ENCODE measurements at regions not wholly inside any gene's neighbourhood (a gene's known extent, or its start where the extent isn't known, plus 50 kb on each side); places are given as distances from the start of the nearest gene placed in this dataset.

- peak; percentile 51 for ATAC-seq
- no peak overlapping the region for H2AFZ ChIP-seq (ENCODE audit: low read length)
- BruUV-seq (replicated peaks), result no TSS peak
- no peak overlapping the region for H3K4me3 ChIP-seq (replicated peaks in 1 of 3; ENCODE audit: insufficient read depth in 1 of 3, low read depth in 2 of 3, low read length in 3 of 3)
- ChIA-PET CTCF (ENCODE audit: low intra/inter-chr PET ratio, low total read pairs) (no interaction called here), POLR2A (no interaction called here)
- H3K36me3 ChIP-seq (replicated peaks in 1 of 2; ENCODE audit: control insufficient read depth in 1 of 2, insufficient read depth in 2 of 2, low read length in 2 of 2), result no peaks in the 10 kb centered on the region
- no peak overlapping the region for H3K9ac ChIP-seq (ENCODE audit: insufficient read depth, low read depth, low read length)
- peaks cover 7% of the 10 kb centered on the region; the same call in 1 of the 2 replicates for H3K4me1 ChIP-seq (ENCODE audit: insufficient read depth, low read length)
- H3K27ac ChIP-seq (ENCODE audit: extremely low read length, insufficient read depth, low read length), result no peak overlapping the region
- peaks cover 0 to 6% of the 10 kb centered on the region in 2 experiments; a peak in 2 of 5 replicates for H3K27me3 ChIP-seq (ENCODE audit: control insufficient read depth in 1 of 2, insufficient read depth in 2 of 2, low read length in 2 of 2)
- H3K79me2 ChIP-seq (ENCODE audit: insufficient read depth, low read length), result no peaks in the 10 kb centered on the region
- H4K20me1 ChIP-seq (ENCODE audit: insufficient read depth, low read length), result no peaks in the 10 kb centered on the region
- intact Hi-C loops (cut with micrococcal nuclease; ENCODE audit: unreplicated experiment), result no loop called here
- in situ Hi-C loops (cut with HindIII; ENCODE audit: extremely low pct_ligation_motif_present, low pct_unique_long_range_greater_than_20kb), result no loop called here
- peaks cover 4% of the 10 kb centered on the region; the same call in 1 of the 2 replicates for H3K9me3 ChIP-seq (ENCODE audit: low read length)
- peak; percentile 38 for DNase-seq (ENCODE audit: low spot score)
- WGBS (ENCODE audit: low lambda C conversion rate), result 63% methylated on average over 9 of the region's 13 CpGs
- no peak for FAIRE-seq
- H3K4me2 ChIP-seq (ENCODE audit: low read depth, low read length), result no peak overlapping the region
- TF ChIP-seq RNF219 (CRISPR knock-in tag; IDR thresholded peaks at IDR 0.05), result no peak
- no peak for TF ChIP-seq ZSCAN9 (CRISPR knock-in tag; IDR thresholded peaks at IDR 0.05; ENCODE audit: borderline replicate concordance)
- 0 out of 2 replicates have a peak, but pooled peaks have one; percentile 48 for TF ChIP-seq TFE3 (CRISPR knock-in tag; IDR thresholded peaks at IDR 0.05)
- no peak for TF ChIP-seq MIER2 (CRISPR knock-in tag; IDR thresholded peaks at IDR 0.05)
- TF ChIP-seq NR2F1 (CRISPR knock-in tag; IDR thresholded peaks at IDR 0.05), result no peak
- TF ChIP-seq HOXA7 (CRISPR knock-in tag; IDR thresholded peaks at IDR 0.05), result no peak
- no peak for TF ChIP-seq MYNN (CRISPR knock-in tag; IDR thresholded peaks at IDR 0.05; ENCODE audit: low read depth)
- peak; percentile 87 for TF ChIP-seq MAFF (IDR thresholded peaks at IDR 0.05; ENCODE audit: low read depth, low read length)
- no peak for TF ChIP-seq CBX2 (IDR thresholded peaks at IDR 0.05; ENCODE audit: low read depth, low read length)
- TF ChIP-seq CBX2 (CRISPR knock-in tag; IDR thresholded peaks at IDR 0.05; ENCODE audit: low read depth), result no peak
- TF ChIP-seq ZNF577 (CRISPR knock-in tag; IDR thresholded peaks at IDR 0.05; ENCODE audit: borderline replicate concordance, low read depth), result no peak
- TF ChIP-seq ZNF788 (CRISPR knock-in tag; IDR thresholded peaks at IDR 0.05; ENCODE audit: borderline replicate concordance), result no peak
- TF ChIP-seq DRAP1 (CRISPR knock-in tag; IDR thresholded peaks at IDR 0.05), result no peak
- TF ChIP-seq KLF13 (CRISPR knock-in tag; IDR thresholded peaks at IDR 0.05), result no peak
- TF ChIP-seq NPAS2 (CRISPR knock-in tag; IDR thresholded peaks at IDR 0.05; ENCODE audit: borderline replicate concordance), result no peak
- no peak for TF ChIP-seq ONECUT2 (CRISPR knock-in tag; IDR thresholded peaks at IDR 0.05)
- no peak for TF ChIP-seq HHEX (CRISPR knock-in tag; IDR thresholded peaks at IDR 0.05)
- TF ChIP-seq POLR2AphosphoS2 (IDR thresholded peaks at IDR 0.05; ENCODE audit: low read depth, low read length), result no peak
- no peak for TF ChIP-seq ZNF704 (CRISPR knock-in tag; IDR thresholded peaks at IDR 0.05; ENCODE audit: borderline replicate concordance)
- no peak for TF ChIP-seq ZNF556 (CRISPR knock-in tag; IDR thresholded peaks at IDR 0.05; ENCODE audit: borderline replicate concordance)
- peak; percentile 98 for TF ChIP-seq ARNTL (CRISPR knock-in tag; IDR thresholded peaks at IDR 0.05)
- TF ChIP-seq KLF15 (CRISPR knock-in tag; IDR thresholded peaks at IDR 0.05; ENCODE audit: borderline replicate concordance), result no peak
Measured at GRCh38 chr22:48605856-48606481, 1221.7 kb downstream of the BRD1 start.

All from HepG2 (cell line).